Keratinocyte (primary cell): ENCODE measurements at regions not wholly inside any gene's neighbourhood (a gene's known extent, or its start where the extent isn't known, plus 50 kb on each side); places are given as distances from the start of the nearest gene placed in this dataset.

Experiments used
- DNase-seq: peaks from one replicate; pipeline ENCODE4 v3.0.0-alpha.2; 2011; ENCODE audit warnings: low read depth, missing footprints, low spot score
- FAIRE-seq: peaks from 2 replicates; lab custom pipeline; 2011; peaks lifted over from hg19 to GRCh38; lab: Jason Lieb, UNC
- H2AFZ ChIP-seq: 2 replicates; pipeline ENCODE4 v1.6.0; 2012; ENCODE audit warnings: low read length, control low read depth, inconsistent platforms; ENCODE audit not compliant: control insufficient read depth
- H3K27ac ChIP-seq: 2 replicates; pipeline ENCODE4 v1.5.1; 2011; ENCODE audit warnings: low read length; ENCODE audit not compliant: control insufficient read depth, insufficient read depth
- H3K27me3 ChIP-seq: 3 replicates; pipeline ENCODE4 v1.6.0; 2011; ENCODE audit warnings: low read length; ENCODE audit not compliant: control insufficient read depth, insufficient read depth; ENCODE audit errors: extremely low read depth
- H3K36me3 ChIP-seq, 2 experiments: 2 replicates in 1 of 2; 3 replicates in 1 of 2; pipeline ENCODE4 v1.5.1; 2011; ENCODE audit warnings: low read length in 2 of 2, mild to moderate bottlenecking in 1 of 2; ENCODE audit not compliant: control insufficient read depth in 2 of 2, insufficient read depth in 2 of 2; ENCODE audit errors: extremely low read depth in 1 of 2
- H3K4me1 ChIP-seq: 3 replicates; pipeline ENCODE4 v1.5.1; 2011; ENCODE audit warnings: low read length; ENCODE audit not compliant: control insufficient read depth, insufficient read depth; ENCODE audit errors: extremely low read depth
- H3K4me2 ChIP-seq: 3 replicates; pipeline ENCODE4 v1.6.0; 2011; ENCODE audit warnings: low read depth, low read length; ENCODE audit not compliant: control insufficient read depth, insufficient read depth; ENCODE audit errors: extremely low read depth
- H3K4me3 ChIP-seq, 3 experiments: fragments of 200-600 bp in 1 of 3; sonication (generic) in 1 of 3; 2 replicates in 2 of 3; 3 replicates in 1 of 3; pipeline ENCODE4 v1.5.1; 2011 to 2016; ENCODE audit warnings: low read length in 3 of 3, mild to moderate bottlenecking in 3 of 3, control low read depth in 2 of 3, inconsistent platforms in 1 of 3, low read depth in 1 of 3, mixed read lengths in 1 of 3, mixed run types in 1 of 3, moderate library complexity in 1 of 3; ENCODE audit not compliant: control insufficient read depth in 2 of 3, insufficient read depth in 2 of 3; ENCODE audit errors: extremely low read depth in 1 of 3
- H3K79me2 ChIP-seq: 2 replicates; pipeline ENCODE4 v1.6.0; 2012; ENCODE audit warnings: low read length; ENCODE audit not compliant: control insufficient read depth, insufficient read depth
- H3K9ac ChIP-seq: 3 replicates; pipeline ENCODE4 v1.6.0; 2011; ENCODE audit warnings: low read length; ENCODE audit not compliant: control insufficient read depth, insufficient read depth; ENCODE audit errors: extremely low read depth
- H3K9me1 ChIP-seq: 3 replicates; pipeline ENCODE4 v1.6.0; 2011; ENCODE audit warnings: low read length; ENCODE audit not compliant: control insufficient read depth, insufficient read depth; ENCODE audit errors: extremely low read depth
- H3K9me3 ChIP-seq: 2 replicates; pipeline ENCODE4 v1.5.1; 2012; ENCODE audit warnings: low read depth, low read length; ENCODE audit not compliant: control insufficient read depth
- H4K20me1 ChIP-seq: 3 replicates; pipeline ENCODE4 v1.6.0; 2011; ENCODE audit warnings: low read length; ENCODE audit not compliant: control insufficient read depth, insufficient read depth; ENCODE audit errors: extremely low read depth
- EZH2 ChIP-seq: IDR thresholded peaks from one replicate; pipeline ENCODE4 v1.6.1; 2012; ENCODE audit warnings: inconsistent platforms, mild to moderate bottlenecking, low read length, moderate library complexity
- dilution Hi-C: fragments of 300-500 bp; cut with MboI; formaldehyde crosslinking; loops from one replicate; pipeline ENCODE4 v1.7.0; 2020; ENCODE audit warnings: low sequenced_read_pairs; ENCODE audit not compliant: extremely low pct_ligation_motif_present
- TF ChIP-seq, protein P1 (sequence below), 3 experiments: IDR thresholded peaks in 1 of 3; conservative IDR thresholded peaks in 1 of 3; optimal IDR thresholded peaks in 1 of 3; 2 replicates in 2 of 3; 3 replicates in 1 of 3; pipeline versions ENCODE3 to v1.5.1; 2011; ENCODE audit warnings: low read length in 3 of 3, mild to moderate bottlenecking in 3 of 3, moderate library complexity in 2 of 3, control low read depth in 1 of 3, inconsistent platforms in 1 of 3; ENCODE audit not compliant: insufficient read depth in 2 of 3; ENCODE audit errors: extremely low read depth in 1 of 3

DNA sequence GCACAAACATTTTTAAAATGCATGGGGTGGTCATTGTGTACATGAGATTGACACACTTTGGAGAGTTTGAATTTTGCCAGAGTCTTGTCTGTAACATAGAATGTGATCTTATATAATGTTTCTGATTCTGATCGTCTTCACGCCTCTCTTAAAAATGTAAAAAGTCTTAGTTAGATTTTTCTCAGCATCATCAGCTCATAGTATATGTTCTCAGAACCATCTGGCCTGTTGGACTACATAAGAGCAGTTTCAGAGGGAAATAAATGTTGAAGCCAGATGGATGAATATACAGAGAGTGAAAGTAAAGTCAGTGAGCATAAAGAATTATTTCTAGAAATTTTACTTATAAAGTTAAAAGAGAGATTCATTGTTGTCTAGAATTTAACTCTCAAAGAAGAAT lies 789.9 kb upstream of the MIR17HG start:
- H3K9ac ChIP-seq = no peak overlapping the region
- no peaks in the 10 kb centered on the region for H3K9me3 ChIP-seq
- H4K20me1 ChIP-seq = no peaks in the 10 kb centered on the region
- DNase-seq = no peak
- H3K4me3 ChIP-seq = no peak overlapping the region
- dilution Hi-C loops = no loop called here
- FAIRE-seq = no peak
- H3K27ac ChIP-seq = no peak overlapping the region
- H3K4me2 ChIP-seq = no peak overlapping the region
- no peaks in the 10 kb centered on the region for H3K36me3 ChIP-seq
- H3K9me1 ChIP-seq = no peaks in the 10 kb centered on the region
- H3K79me2 ChIP-seq = no peaks in the 10 kb centered on the region
- H3K27me3 ChIP-seq = no peaks in the 10 kb centered on the region
- H2AFZ ChIP-seq = no peak overlapping the region
- TF ChIP-seq EZH2 = no peak
- TF ChIP-seq, protein P1, sequence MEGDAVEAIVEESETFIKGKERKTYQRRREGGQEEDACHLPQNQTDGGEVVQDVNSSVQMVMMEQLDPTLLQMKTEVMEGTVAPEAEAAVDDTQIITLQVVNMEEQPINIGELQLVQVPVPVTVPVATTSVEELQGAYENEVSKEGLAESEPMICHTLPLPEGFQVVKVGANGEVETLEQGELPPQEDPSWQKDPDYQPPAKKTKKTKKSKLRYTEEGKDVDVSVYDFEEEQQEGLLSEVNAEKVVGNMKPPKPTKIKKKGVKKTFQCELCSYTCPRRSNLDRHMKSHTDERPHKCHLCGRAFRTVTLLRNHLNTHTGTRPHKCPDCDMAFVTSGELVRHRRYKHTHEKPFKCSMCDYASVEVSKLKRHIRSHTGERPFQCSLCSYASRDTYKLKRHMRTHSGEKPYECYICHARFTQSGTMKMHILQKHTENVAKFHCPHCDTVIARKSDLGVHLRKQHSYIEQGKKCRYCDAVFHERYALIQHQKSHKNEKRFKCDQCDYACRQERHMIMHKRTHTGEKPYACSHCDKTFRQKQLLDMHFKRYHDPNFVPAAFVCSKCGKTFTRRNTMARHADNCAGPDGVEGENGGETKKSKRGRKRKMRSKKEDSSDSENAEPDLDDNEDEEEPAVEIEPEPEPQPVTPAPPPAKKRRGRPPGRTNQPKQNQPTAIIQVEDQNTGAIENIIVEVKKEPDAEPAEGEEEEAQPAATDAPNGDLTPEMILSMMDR (optimal IDR thresholded peaks at IDR 0.05 in 1 of 3, IDR thresholded peaks at IDR 0.05 in 1 of 3, conservative IDR thresholded peaks at IDR 0.05 in 1 of 3; ENCODE audit: extremely low read depth in 1 of 3, insufficient read depth in 2 of 3, low read length in 3 of 3) = no peak
- no peaks in the 10 kb centered on the region for H3K4me1 ChIP-seq

DNA sequence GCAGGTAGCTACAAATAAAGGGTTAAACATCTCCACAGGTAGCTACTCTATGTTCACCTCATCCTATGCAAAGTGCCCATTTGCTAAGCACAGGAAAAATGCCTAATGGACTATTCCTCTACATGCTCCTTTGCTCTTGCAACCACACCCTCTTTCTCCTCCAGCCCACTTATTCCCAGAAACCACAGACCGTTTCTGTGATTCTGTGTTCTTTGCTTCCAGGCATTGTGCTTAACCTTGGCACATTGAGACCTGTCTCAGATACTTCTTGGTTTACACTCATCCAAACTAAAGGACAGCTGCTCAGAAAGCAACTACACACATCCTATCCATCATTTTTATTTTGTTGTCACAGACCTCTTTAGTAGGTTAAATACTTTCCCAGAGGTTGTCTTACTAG lies 785.0 kb upstream of the MIR17HG start:
- H3K27ac ChIP-seq = no peak overlapping the region
- no peak for FAIRE-seq
- H4K20me1 ChIP-seq = no peaks in the 10 kb centered on the region
- H3K4me3 ChIP-seq = no peak overlapping the region
- no peaks in the 10 kb centered on the region for H3K9me3 ChIP-seq
- H3K4me1 ChIP-seq = no peaks in the 10 kb centered on the region
- DNase-seq = no peak
- no peak overlapping the region for H2AFZ ChIP-seq
- TF ChIP-seq, protein P1 (optimal IDR thresholded peaks at IDR 0.05 in 1 of 3, IDR thresholded peaks at IDR 0.05 in 1 of 3, conservative IDR thresholded peaks at IDR 0.05 in 1 of 3; ENCODE audit: extremely low read depth in 1 of 3, insufficient read depth in 2 of 3, low read length in 3 of 3) = no peak
- no peak for TF ChIP-seq EZH2
- dilution Hi-C loops = no loop called here
- H3K9ac ChIP-seq = no peak overlapping the region
- no peak overlapping the region for H3K4me2 ChIP-seq
- no peaks in the 10 kb centered on the region for H3K27me3 ChIP-seq
- H3K9me1 ChIP-seq = no peaks in the 10 kb centered on the region
- no peaks in the 10 kb centered on the region for H3K79me2 ChIP-seq
- no peaks in the 10 kb centered on the region for H3K36me3 ChIP-seq
